GM21717 (cell line): ENCODE measurements at regions not wholly inside any gene's neighbourhood (a gene's known extent, or its start where the extent isn't known, plus 50 kb on each side); places are given as distances from the start of the nearest gene placed in this dataset.

Experiments used
- ATAC-seq: cut with Tn5 transposase; IDR thresholded peaks from one replicate; pipeline ENCODE4 v1.9.1; 2021; ENCODE audit warnings: mild to moderate bottlenecking, moderate library complexity; ENCODE audit not compliant: unreplicated experiment

- no peak for ATAC-seq
Measured at GRCh38 chr20:21033817-21034216, 72.3 kb downstream of the LINC00237 start.

- no peak for ATAC-seq
Measured at GRCh38 chr20:21031666-21032065, 74.5 kb downstream of the LINC00237 start.

- no peak for ATAC-seq
Measured at GRCh38 chr20:21029341-21029740, 76.8 kb downstream of the LINC00237 start.

DNA sequence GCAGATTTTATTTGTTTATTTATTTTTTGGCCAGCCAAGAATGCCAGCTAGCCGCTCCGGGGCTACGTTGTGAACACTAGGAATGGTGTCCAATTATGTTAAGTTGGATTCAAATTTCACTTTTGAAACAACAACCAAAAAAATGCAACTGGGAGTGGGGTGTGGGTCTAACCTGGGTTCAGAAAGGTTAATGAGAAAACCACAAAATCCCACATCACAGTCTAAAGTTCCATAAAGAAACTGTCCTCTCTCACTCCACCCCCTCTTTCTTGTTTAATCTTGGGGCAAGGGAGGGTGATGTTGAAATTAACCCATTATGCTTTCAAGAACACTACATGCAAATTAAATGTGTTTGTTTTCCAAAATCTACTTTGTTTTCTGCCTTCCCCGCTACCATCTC, 77.2 kb downstream of the LINC00237 start:
- ATAC-seq: no peak

DNA sequence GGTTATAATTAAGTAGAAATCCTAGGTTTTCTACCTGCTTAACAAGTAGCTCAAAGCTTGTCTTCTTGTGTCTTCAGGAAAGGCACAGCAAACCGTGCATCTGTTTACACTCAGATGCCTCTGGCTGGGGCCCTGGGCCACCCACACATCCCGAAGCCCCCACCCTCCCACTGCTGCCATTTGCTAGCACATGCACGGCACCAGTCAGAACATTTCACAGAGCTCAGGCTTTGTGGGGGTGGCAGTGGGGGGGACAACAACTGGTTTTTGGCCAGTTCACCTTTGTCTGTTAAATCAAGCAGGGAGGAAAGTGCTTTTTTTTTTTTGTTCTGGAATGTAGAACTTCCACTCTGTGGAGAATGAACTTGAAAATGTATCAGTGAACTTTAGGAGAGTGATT, 77.7 kb downstream of the LINC00237 start:
- no peak for ATAC-seq

DNA sequence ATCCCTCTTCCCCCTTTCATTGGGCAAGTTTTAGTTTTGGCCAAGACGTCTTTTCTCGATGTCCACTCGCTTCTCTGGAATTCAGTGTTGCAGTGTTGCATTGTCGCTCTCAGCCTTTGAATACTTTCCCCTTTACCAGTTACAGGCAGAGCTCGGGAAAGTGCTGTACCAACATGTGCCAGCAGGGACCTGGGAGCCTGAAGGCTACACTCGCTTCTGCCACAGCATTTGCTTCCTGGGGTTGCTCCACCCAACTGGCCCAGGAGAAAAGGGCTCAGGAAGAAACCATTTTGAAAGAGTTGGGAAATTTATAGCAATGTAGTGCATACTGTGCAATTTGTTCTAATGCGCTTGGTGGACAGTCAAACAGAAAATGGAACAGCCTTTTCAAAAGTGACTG, 78.6 kb downstream of the LINC00237 start:
- ATAC-seq: no peak

- no peak for ATAC-seq
Measured at GRCh38 chr20:21026951-21027350, 79.2 kb downstream of the LINC00237 start.

GRCh38 chr20:21024420-21024819, 81.7 kb downstream of the LINC00237 start:
- ATAC-seq: no peak

- no peak for ATAC-seq
Measured at GRCh38 chr20:21022925-21023324, 83.2 kb downstream of the LINC00237 start.

GRCh38 chr20:21021472-21021790, 84.7 kb downstream of the LINC00237 start:
- ATAC-seq: no peak

- ATAC-seq: no peak
Measured at GRCh38 chr20:21020659-21021471, 85.3 kb downstream of the LINC00237 start.

DNA sequence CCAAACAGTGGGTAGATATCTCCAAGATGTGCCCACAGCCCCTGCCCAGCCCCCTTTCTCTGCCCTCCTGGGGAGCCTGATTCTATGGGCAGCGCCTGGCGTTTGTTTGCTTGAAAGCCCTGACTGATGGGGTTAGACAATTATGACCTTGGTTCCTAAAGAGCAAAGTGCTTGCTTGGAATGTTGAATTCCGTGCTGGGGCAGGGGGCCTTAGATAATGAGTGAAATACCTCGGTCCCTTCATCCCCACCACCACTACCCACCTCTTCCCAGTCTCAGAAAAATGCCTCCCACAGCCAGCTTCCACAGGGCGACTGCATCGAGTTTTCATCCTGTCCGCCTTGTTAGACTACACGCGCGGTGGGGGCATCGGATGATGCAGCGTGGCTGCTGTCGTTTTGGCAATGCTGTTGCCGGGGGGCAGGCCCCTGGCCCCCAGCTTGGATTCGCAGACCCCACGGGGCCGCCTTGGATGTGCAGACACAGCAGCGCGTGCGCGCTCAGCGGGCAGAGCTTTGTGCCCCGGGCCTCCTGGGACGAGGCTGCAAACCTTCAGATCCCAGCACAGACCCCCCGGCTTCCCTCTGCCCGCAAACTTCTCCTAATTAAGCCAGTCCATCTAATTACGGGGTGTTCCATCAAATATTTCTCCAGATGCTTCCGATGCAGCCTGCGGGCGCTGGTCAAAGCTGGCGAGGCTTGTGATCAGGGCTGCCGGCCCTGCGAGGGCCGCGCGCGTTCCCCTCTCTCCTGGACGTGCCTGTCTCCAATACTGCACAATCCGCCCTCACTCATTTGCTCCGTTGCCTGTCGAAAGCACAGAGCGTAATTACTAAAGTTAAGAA, 86.1 kb downstream of the LINC00237 start:
- ATAC-seq: no peak

GRCh38 chr20:21019468-21019813, 86.7 kb downstream of the LINC00237 start:
- no peak for ATAC-seq

GRCh38 chr20:21018576-21018975, 87.6 kb downstream of the LINC00237 start:
- no peak for ATAC-seq

DNA sequence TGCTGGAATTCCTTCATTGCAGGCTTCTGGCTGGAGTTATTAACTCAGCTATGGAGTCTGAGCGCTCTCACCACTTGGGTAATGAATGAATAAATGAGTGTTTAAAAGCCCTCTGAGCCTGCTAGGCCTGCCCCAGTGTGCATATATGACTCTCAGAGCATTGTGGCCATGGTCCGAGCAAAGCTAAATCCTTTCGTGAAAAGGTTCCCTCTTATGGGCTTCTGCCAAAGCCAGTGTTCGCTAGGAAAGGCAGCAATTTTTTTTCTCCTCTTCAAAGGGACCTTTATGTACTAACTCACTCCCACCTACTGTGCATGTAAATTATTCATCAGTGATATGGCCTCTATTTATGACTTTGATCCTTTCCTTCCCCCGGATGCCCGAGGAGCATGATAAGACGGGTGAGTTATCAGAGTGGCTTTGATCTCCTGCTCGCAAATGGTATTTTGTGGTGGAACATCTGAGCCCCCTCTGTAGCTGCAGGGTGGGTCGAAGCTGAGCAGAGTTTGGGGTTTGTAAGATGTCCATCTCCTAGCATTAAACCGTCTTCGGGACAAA, 88.6 kb downstream of the LINC00237 start:
- no peak for ATAC-seq

DNA sequence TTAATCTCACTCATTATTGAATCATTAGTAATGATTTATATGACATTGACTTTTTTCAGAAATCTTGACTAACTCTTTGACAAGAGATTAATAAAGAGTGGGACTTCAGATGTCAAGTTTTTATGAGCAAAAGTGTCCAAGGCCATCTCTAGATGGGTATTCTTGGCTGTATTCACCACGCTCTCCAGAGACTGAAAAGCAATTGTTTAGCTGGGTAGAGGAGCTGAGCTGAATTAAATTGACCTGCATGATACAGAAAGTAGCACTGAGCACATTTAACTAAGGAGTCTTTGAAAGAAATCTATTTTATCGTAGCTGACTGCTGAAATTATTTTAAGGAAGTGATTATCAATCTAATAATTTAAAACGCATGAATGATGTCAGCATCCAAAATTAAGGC, 89.4 kb downstream of the LINC00237 start:
- ATAC-seq: no peak

DNA sequence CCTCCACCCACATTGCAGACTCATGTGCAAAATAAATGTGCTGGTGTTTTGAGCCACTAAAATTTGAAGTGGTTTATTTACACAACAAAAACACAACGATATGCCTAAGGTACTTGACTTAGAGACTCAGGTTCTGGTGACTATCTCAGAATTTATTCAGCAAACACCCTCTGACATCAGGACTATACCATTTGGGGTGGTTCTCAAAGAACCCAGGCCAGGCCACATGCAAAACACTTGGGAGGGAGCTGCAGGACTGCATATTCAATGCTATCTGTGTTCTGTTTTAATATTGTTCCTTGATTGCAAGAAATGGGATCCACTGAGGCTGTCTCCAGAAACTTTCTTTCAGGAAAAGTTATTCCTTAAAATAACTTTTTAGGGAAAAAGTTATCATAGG, 91.6 kb downstream of the LINC00237 start:
- ATAC-seq: no peak

- no peak for ATAC-seq
Measured at GRCh38 chr20:21008951-21009350, 97.2 kb downstream of the LINC00237 start.

GRCh38 chr20:21006611-21007010, 99.5 kb downstream of the LINC00237 start:
- no peak for ATAC-seq

- ATAC-seq: no peak
Measured at GRCh38 chr20:21004386-21005076, 101.6 kb downstream of the LINC00237 start.

- ATAC-seq: no peak
Measured at GRCh38 chr20:21003902-21004301, 102.3 kb downstream of the LINC00237 start.
